Upper lobe of left lung (tissue), 4 donors: ENCODE measurements at regions not wholly inside any gene's neighbourhood (a gene's known extent, or its start where the extent isn't known, plus 50 kb on each side); places are given as distances from the start of the nearest gene placed in this dataset.

ENCODE experiments used
- EP300 ChIP-seq, 4 donors: sonication (generic); formaldehyde crosslinking; IDR thresholded peaks; one replicate each; pipeline ENCODE4 v1.5.1; 2017; ENCODE audit warnings: antibody characterized with exemption in 4 of 4, control low read depth in 2 of 4
- POLR2A ChIP-seq, 4 donors: fragments of 450-650 bp; IDR thresholded peaks; one replicate each; pipeline ENCODE4 v1.5.1; 2016 to 2017; ENCODE audit warnings: antibody characterized with exemption in 4 of 4, mild to moderate bottlenecking in 2 of 4
- POLR2AphosphoS5 ChIP-seq, 2 donors: sonication (generic); formaldehyde crosslinking; IDR thresholded peaks; one replicate each; pipeline ENCODE4 v1.5.1; 2017; ENCODE audit warnings: antibody characterized with exemption in 2 of 2
- TF ChIP-seq, protein P1 (sequence below), 6 experiments: fragments of 450-650 bp in 4 of 6; fragments of 200-600 bp in 2 of 6; sonication (generic) in 2 of 6; IDR thresholded peaks; one replicate each; pipeline ENCODE4 v1.5.1; 2016 to 2019; ENCODE audit warnings: antibody characterized with exemption in 6 of 6

DNA sequence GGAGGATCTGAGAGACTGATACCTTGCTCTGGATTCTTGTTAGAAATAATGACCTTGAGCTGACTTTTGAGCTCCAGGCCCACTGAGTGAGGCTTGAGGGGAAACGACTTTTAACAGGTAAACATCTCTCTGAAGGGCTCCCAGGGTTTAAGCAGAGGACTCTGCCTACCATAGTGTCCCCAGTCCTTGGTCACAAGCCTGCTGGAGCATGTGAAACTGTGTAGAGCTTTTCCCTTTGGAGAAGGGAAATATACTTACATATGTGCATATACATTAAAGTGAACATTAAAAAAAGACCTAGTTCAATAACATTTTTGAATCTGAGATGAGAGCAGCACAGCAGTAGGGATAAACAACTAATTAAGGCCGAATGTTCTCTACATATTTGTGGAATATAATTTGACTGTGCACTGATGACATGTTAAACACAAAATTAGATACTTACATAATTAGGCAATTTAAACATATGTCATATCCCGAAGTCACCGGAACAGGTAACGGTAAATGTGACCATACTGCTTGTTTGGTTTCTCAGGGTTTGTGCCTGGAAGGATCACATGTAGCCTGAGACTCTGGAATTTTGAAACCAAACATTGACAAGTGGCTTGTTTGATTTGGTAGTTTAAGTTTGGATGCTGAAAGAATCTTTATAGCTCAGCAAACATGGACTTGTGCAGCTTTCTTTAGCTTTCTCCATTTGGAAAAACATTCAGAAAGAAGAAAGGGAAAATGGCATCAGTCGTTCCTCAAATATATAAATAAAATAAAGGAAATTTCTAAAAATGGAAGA, 266.1 kb upstream of the C2CD4B start:
- TF ChIP-seq POLR2AphosphoS5 (IDR thresholded peaks at IDR 0.05) (no peak), POLR2A (IDR thresholded peaks at IDR 0.05) (no peak), EP300 (IDR thresholded peaks at IDR 0.05) (no peak)
- TF ChIP-seq, protein P1, sequence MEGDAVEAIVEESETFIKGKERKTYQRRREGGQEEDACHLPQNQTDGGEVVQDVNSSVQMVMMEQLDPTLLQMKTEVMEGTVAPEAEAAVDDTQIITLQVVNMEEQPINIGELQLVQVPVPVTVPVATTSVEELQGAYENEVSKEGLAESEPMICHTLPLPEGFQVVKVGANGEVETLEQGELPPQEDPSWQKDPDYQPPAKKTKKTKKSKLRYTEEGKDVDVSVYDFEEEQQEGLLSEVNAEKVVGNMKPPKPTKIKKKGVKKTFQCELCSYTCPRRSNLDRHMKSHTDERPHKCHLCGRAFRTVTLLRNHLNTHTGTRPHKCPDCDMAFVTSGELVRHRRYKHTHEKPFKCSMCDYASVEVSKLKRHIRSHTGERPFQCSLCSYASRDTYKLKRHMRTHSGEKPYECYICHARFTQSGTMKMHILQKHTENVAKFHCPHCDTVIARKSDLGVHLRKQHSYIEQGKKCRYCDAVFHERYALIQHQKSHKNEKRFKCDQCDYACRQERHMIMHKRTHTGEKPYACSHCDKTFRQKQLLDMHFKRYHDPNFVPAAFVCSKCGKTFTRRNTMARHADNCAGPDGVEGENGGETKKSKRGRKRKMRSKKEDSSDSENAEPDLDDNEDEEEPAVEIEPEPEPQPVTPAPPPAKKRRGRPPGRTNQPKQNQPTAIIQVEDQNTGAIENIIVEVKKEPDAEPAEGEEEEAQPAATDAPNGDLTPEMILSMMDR (IDR thresholded peaks at IDR 0.05): no peak
